ENCODE measurements at regions not wholly inside any gene's neighbourhood (a gene's known extent, or its start where the extent isn't known, plus 50 kb on each side); places are given as distances from the start of the nearest gene placed in this dataset.
"Not testable (repeated sequence)": the region's sequence is repeated elsewhere in the genome, so short reads cannot be mapped to it uniquely, and the experiment has no call there.

- DNase-seq (ENCODE audit: low spot score) = not testable (repeated sequence)
Observed at GRCh38 chr14:105752420-105752819, 226.0 kb downstream of the TMEM121 start.

DNA sequence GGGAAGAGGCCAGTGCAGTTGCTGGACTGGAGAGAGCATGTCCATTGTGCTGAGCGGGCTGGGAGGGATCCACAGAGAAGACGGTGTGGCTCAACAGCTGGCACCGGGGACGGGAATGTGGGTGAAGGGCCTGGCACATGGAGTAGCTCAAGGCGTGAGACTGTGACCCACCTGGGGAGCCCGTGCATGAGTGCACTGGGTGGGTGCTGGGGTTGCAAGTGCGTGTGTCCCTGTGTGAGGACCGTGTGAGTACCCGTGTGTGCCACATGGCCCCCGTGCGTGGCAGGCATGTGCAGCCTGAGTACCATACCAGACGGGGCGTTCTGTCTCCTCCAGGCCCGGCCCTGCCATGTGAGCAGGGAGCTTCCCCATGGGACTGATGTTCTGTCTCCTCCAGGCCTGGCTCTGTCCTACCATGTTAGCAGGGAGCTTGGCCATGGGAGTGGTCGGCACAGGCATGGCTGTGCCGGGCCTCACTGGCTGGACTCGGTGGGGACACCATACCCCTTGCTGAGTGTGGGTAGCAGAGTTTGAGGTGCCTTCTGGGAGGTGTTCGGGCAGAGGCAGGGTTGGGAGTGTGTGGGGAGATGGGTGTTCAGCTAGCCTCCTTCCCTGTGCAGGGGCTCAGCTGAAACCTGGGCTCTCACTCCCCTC lies 234.4 kb downstream of the TMEM121 start:
- no peak for DNase-seq (ENCODE audit: low spot score)

- not testable (repeated sequence) for DNase-seq (ENCODE audit: low spot score)
Observed at GRCh38 chr14:105761345-105761740, 235.0 kb downstream of the TMEM121 start.

GRCh38 chr14:105761842-105762241 lies 235.5 kb downstream of the TMEM121 start:
- DNase-seq (ENCODE audit: low spot score) = no peak

- DNase-seq (ENCODE audit: low spot score) = not testable (repeated sequence)
Observed at GRCh38 chr14:105762262-105762661, 235.9 kb downstream of the TMEM121 start.

GRCh38 chr14:105764254-105764901 lies 238.0 kb downstream of the TMEM121 start:
- DNase-seq (ENCODE audit: low spot score) = not testable (repeated sequence)

GRCh38 chr14:105765072-105765825 lies 238.9 kb downstream of the TMEM121 start:
- DNase-seq (ENCODE audit: low spot score) = not testable (repeated sequence)

DNA sequence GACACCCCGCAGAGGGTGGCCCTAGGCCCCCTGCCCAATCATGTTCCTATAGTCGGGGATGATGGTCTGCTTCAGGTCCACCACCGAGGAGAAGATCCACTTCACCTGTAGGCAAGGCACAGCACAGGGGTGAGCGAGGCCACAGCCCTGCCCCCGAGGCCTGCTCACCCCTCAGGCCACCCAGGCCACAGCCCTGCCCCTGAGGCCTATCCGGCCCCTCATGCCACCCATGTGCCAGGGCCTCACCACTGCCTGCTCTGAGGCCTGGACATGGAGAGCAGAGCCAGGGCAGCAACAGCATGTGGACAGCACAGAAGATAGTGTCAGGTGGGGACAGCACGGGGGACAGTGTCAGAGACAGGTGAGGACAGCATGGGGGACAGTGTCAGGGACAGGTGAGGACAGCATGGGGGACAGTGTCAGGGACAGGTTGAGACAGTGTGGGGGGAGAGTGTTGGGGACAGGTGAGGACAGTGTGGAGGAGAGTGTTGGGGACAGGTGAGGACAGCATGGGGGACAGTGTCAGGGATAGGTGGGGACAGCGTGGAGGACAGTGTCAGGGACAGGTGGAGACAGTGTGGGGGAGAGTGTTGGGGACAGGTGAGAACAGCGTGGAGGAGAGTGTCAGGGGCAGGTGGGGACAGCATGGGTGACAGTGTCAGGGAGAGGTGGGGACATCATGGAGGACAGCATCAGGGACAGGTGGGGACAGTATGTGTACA lies 239.7 kb downstream of the TMEM121 start:
- DNase-seq (ENCODE audit: low spot score) = no peak

- no peak for DNase-seq (ENCODE audit: low spot score)
Observed at GRCh38 chr14:105767315-105767714, 240.9 kb downstream of the TMEM121 start.

DNA sequence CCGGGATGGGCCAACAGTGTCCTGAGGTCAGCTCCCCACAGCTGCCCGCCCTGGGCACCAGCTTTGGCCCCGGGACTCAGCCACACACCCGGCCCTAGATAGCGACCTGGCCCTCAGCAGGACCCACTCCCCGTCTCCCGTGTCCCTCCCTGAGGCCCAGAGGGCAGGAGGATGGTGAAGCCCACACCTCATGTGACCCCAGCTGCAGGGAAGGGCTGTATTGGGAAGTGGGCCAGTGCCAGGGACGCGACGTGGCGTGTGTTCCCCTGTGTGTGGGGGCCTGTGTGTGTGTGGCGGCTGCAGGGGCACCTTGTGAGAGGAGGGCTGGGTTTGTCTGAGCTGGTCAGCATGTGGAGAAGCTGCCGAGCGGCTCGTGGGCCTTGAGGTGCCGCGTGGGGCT lies 241.7 kb downstream of the TMEM121 start:
- DNase-seq (ENCODE audit: low spot score) = not testable (repeated sequence)

GRCh38 chr14:105769061-105769730 lies 242.8 kb downstream of the TMEM121 start:
- not testable (repeated sequence) for DNase-seq (ENCODE audit: low spot score)

- DNase-seq (ENCODE audit: low spot score) = not testable (repeated sequence)
Observed at GRCh38 chr14:105770619-105771216, 244.3 kb downstream of the TMEM121 start.

DNA sequence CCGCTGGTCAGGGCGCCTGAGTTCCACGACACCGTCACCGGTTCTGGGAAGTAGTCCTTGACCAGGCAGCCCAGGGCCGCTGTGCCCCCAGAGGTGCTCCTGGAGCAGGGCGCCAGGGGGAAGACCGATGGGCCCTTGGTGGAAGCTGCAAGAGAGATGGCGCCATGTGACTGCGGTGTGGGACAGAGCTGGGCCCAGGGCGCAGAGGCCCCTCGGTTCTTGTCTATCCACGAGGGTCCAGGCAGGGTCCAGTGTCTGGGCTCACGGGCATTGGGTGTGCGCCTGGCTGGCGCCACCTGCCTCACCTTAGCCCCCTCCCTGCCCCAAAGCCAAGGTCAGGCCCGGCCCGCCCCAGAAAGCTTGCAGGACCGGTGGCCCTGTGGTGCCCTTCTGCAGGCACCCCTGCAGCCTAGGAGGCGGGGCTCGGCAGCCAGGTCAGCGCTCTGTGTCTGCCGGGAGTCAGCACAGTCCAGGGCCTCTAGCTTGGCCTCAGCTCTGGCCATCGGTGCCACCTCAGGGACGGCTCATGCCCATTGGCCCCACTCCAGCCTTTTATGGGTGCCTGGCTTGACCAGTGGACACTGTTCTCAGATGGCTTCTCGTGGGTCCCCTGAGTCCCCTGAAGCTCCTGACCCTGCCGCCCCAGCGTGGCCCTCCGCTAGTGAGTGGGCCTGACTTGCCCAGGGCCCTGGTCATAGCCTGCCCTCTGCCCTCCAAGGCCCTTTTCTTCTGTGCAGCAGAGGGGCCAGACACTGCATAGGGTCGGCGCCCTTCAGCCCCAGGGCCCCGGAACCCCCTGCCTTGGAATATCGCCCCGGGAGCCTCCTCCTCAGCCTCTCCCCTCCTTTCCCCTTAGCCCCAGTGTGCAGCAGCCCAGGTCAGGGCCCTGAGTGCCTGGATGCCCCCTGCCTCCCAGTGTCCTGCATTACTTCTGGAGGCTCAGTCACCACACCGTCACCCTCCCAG lies 245.2 kb downstream of the TMEM121 start:
- DNase-seq (ENCODE audit: low spot score) = not testable (repeated sequence)

GRCh38 chr14:105772710-105773250 lies 246.4 kb downstream of the TMEM121 start:
- DNase-seq (ENCODE audit: low spot score) = not testable (repeated sequence)

DNA sequence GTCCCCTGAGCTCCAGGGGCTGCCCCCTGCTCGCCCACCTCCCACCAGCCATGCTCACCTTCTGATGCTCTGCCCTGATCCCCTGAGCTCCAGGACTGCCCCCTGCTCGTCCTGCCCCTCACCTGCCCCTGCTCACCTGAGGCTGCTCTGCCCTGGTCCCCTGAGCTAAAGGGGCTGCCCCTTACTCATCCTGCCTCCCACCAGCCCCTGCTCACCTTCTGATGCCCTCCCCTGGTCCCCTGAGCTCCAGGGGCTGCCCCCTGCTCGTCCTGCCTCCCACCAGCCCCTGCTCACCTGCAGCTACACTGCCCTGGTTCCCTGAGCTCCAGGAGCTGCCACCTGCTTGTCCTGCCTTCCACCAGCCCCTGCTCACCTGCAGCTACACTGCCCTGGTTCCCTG lies 247.2 kb downstream of the TMEM121 start:
- no peak for DNase-seq (ENCODE audit: low spot score)

DNA sequence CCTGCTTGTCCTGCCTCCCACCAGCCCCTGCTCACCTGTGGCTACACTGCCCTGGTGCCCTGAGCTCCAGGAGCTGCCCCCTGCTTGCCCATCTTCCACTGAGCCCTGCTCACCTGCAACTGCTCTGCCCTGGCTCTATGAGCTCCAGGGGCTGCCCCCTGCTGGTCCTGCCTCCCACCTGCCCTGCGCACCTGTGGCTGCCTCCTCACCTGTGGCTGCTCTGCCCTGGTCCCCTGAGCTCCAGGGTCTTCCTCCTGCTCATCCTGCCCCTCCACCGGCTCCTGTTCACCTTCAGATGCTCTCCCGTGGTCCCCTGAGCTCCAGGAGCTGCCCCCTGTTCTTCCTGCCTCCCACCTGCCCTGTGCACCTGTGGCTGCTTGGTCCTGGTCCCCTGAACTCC lies 247.6 kb downstream of the TMEM121 start:
- no peak for DNase-seq (ENCODE audit: low spot score)

- not testable (repeated sequence) for DNase-seq (ENCODE audit: low spot score)
Observed at GRCh38 chr14:105774585-105775348, 248.4 kb downstream of the TMEM121 start.

DNA sequence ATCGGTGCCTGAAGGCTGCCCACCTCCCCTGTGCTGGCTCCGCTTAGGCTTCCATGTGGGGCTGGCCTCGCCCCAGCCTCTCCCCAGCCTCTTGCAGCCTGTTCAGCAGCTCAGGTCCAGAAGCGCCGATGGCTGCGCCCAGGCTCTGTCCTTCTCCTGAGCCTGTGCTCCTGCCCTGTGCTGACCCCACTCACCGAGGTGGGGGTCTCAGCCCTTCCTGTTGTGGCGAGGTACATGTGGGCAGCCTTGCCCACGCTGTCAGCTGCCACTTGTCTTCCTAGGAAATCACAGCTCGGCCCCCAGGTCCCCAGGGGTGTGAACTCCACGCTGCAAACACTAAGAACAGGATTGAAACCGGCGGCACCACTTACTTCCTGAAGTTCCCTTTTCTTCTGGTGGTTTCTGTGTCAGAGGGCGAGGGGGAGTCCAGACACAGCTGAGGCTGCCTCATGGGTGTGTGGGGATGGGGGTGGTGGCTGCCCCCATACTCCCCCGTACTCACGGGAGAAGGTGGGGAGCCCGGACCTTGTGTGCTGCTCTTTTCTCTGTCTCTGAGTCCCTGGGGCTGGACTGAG lies 249.1 kb downstream of the TMEM121 start:
- not testable (repeated sequence) for DNase-seq (ENCODE audit: low spot score)

- not testable (repeated sequence) for DNase-seq (ENCODE audit: low spot score)
Observed at GRCh38 chr14:105776112-105776511, 249.7 kb downstream of the TMEM121 start.
